ENCODE measurements at regions not wholly inside any gene's neighbourhood (a gene's known extent, or its start where the extent isn't known, plus 50 kb on each side); places are given as distances from the start of the nearest gene placed in this dataset.

DNA sequence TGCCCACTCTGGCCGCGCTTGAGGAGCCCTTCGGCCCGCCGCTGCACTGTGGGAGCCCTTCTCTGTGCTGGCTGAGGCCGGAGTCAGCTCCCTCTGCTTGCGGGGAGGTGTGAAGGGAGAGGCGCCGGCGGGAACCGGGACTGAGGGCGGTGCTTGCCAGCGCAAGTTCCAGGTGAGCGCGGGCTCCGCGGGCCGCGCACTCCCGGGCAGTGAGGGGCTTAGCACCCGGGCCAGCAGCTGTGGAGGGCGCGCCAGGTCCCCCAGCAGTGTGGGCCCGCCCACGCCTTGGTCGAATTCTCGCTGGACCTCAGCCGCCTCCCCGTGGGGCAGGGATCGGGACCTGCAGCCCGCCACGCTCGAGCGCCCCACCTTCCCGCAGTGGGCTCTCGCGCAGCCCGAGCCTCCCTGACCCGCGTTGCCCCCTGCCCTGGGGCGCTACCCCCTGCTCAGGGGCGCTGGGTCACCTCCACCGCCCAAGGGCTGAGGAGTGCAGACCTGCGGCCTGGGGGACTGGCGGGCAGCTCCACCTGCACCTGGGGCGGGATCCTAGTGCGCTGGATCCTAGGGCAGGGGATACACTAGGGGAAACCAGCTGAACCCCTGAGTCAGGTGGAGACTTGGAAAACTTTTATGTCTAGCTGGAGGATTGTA is 97.3 kb downstream of the CD8B2 start:
- TF ChIP-seq TCF15 (CRISPR knock-in tag; IDR thresholded peaks at IDR 0.05) = no peak
- TF ChIP-seq, protein P1, sequence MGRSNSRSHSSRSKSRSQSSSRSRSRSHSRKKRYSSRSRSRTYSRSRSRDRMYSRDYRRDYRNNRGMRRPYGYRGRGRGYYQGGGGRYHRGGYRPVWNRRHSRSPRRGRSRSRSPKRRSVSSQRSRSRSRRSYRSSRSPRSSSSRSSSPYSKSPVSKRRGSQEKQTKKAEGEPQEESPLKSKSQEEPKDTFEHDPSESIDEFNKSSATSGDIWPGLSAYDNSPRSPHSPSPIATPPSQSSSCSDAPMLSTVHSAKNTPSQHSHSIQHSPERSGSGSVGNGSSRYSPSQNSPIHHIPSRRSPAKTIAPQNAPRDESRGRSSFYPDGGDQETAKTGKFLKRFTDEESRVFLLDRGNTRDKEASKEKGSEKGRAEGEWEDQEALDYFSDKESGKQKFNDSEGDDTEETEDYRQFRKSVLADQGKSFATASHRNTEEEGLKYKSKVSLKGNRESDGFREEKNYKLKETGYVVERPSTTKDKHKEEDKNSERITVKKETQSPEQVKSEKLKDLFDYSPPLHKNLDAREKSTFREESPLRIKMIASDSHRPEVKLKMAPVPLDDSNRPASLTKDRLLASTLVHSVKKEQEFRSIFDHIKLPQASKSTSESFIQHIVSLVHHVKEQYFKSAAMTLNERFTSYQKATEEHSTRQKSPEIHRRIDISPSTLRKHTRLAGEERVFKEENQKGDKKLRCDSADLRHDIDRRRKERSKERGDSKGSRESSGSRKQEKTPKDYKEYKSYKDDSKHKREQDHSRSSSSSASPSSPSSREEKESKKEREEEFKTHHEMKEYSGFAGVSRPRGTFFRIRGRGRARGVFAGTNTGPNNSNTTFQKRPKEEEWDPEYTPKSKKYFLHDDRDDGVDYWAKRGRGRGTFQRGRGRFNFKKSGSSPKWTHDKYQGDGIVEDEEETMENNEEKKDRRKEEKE (IDR thresholded peaks at IDR 0.05; ENCODE audit: borderline replicate concordance in 1 of 2, control insufficient read depth in 1 of 2, low read depth in 2 of 2, low read length in 1 of 2) = no peak
- TF ChIP-seq ELF4 (CRISPR knock-in tag; IDR thresholded peaks at IDR 0.05) = no peak
- no peak for TF ChIP-seq MAZ (CRISPR knock-in tag; conservative IDR thresholded peaks at IDR 0.05 in 1 of 2, IDR thresholded peaks at IDR 0.05 in 1 of 2)
- no peak for TF ChIP-seq MTA3 (IDR thresholded peaks at IDR 0.05; ENCODE audit: borderline replicate concordance)
- TF ChIP-seq POLR2A (conservative IDR thresholded peaks at IDR 0.05) = no peak
- TF ChIP-seq, protein P2, sequence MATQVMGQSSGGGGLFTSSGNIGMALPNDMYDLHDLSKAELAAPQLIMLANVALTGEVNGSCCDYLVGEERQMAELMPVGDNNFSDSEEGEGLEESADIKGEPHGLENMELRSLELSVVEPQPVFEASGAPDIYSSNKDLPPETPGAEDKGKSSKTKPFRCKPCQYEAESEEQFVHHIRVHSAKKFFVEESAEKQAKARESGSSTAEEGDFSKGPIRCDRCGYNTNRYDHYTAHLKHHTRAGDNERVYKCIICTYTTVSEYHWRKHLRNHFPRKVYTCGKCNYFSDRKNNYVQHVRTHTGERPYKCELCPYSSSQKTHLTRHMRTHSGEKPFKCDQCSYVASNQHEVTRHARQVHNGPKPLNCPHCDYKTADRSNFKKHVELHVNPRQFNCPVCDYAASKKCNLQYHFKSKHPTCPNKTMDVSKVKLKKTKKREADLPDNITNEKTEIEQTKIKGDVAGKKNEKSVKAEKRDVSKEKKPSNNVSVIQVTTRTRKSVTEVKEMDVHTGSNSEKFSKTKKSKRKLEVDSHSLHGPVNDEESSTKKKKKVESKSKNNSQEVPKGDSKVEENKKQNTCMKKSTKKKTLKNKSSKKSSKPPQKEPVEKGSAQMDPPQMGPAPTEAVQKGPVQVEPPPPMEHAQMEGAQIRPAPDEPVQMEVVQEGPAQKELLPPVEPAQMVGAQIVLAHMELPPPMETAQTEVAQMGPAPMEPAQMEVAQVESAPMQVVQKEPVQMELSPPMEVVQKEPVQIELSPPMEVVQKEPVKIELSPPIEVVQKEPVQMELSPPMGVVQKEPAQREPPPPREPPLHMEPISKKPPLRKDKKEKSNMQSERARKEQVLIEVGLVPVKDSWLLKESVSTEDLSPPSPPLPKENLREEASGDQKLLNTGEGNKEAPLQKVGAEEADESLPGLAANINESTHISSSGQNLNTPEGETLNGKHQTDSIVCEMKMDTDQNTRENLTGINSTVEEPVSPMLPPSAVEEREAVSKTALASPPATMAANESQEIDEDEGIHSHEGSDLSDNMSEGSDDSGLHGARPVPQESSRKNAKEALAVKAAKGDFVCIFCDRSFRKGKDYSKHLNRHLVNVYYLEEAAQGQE (IDR thresholded peaks at IDR 0.05; ENCODE audit: borderline replicate concordance) = no peak
- TF ChIP-seq, protein P2 (CRISPR knock-in tag; IDR thresholded peaks at IDR 0.05; ENCODE audit: low read depth) = no peak
- no peak for TF ChIP-seq LARP7 (IDR thresholded peaks at IDR 0.05)
- TF ChIP-seq EZH2 (IDR thresholded peaks at IDR 0.05; ENCODE audit: borderline replicate concordance, low read depth, low read length) = no peak
- TF ChIP-seq CTCF (IDR thresholded peaks at IDR 0.05 in 2 of 3, conservative IDR thresholded peaks at IDR 0.05 in 1 of 3; ENCODE audit: insufficient read depth in 2 of 3, low read depth in 1 of 3, low read length in 3 of 3) = no peak

Measured in K562 (cell line).